HG02571 (cell line): ENCODE measurements at regions not wholly inside any gene's neighbourhood (a gene's known extent, or its start where the extent isn't known, plus 50 kb on each side); places are given as distances from the start of the nearest gene placed in this dataset.

Experiments used
- ATAC-seq: cut with Tn5 transposase; IDR thresholded peaks from one replicate; pipeline ENCODE4 v1.9.1; 2021; ENCODE audit warnings: mild to moderate bottlenecking, moderate library complexity; ENCODE audit not compliant: unreplicated experiment

- ATAC-seq, result no peak
These were observed 51.5 kb upstream of the TMEM200A start for GRCh38 chr6:130314271-130314670.

GRCh38 chr6:130313206-130313605, 52.6 kb upstream of the TMEM200A start:
- no peak for ATAC-seq

- ATAC-seq, result no peak
These were observed 56.8 kb upstream of the TMEM200A start for GRCh38 chr6:130309028-130309427.

- ATAC-seq, result no peak
These were observed 58.0 kb upstream of the TMEM200A start for GRCh38 chr6:130307752-130308361.

GRCh38 chr6:130306377-130306776, 59.4 kb upstream of the TMEM200A start:
- no peak for ATAC-seq

- ATAC-seq, result no peak
These were observed 62.4 kb upstream of the TMEM200A start for GRCh38 chr6:130303431-130303830.

GRCh38 chr6:130298258-130298657, 67.6 kb upstream of the TMEM200A start:
- no peak for ATAC-seq

- no peak for ATAC-seq
These were observed 69.0 kb upstream of the TMEM200A start for GRCh38 chr6:130296854-130297253.

DNA sequence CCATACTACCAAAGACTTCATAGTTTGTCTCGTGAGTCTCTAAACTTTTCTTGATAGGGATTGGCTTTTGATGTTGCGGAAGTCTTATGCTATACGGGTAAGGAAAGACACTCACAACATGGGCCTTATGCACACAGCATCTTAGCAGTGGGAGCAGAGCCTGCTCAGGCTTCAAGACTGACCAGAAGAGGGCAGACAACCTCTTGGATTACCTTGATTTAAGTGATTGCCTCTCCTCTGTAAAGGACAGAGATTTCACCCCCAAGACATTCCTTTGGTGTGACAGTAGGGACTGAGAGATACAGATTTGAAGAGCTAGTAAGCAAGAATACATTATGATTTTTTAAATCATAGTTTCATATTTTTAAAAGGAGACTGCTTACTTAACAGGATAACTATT, 71.0 kb upstream of the SAMD3 start:
- ATAC-seq, result peak; percentile 56

- no peak for ATAC-seq
These were observed 65.3 kb upstream of the SAMD3 start for GRCh38 chr6:130288065-130288464.

DNA sequence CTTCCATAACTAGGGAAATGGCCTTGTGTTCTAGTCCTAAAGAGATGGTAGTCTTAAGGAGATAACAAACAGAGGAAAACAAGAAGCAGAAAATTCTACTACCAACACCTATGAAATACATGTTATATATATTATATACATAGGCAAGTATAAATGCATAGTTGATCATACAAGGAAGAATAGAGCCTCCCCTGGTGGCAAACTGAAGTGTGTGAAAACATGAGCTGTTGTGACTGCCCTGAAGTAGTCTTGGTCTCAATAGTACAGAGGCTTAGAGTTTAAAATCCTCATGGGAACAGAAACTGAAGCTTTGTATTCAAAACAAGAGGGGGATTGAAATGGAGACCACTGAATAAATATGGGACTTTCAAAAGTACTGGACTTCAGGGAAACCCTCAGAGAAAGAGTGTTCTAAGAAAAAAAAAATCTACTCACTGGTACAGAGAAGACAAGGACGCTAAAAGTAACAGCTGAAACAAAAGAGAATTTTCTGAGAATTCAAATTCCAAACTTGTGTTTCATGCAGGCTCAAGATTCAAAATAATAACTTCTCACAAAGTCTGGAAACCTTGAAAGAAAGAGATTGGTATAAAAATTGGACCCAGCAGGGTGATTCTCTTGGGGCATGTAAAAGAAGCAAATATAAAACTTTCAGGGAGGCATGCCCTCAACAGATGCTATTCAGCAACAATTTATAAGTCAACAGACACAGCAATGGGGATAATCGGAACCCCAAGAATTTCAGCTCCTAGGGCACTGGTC, 59.7 kb upstream of the SAMD3 start:
- no peak for ATAC-seq

- ATAC-seq, result no peak
These were observed 53.8 kb upstream of the SAMD3 start for GRCh38 chr6:130276507-130276906.

DNA sequence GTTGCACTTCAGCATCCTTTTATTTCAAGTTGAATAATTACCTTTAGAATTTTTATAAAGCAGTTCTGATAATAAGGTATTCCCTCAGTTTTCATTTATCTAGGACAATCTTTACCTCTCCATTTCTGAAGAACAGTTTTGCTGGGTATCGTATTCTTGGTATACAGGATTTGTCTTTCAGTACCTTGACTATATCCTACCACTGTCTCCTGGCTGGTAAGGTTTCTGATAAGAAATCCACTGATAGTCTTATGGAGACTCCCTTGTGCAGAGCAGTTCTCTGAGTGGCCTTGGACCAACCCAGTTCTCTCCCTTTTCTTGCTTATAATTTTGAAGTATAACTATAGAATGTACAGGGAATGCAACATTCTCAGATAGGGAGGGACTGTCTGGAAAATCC, 51.3 kb upstream of the SAMD3 start:
- ATAC-seq, result no peak
